ENCODE measurements at regions not wholly inside any gene's neighbourhood (a gene's known extent, or its start where the extent isn't known, plus 50 kb on each side); places are given as distances from the start of the nearest gene placed in this dataset.
"Not testable (repeated sequence)": the region's sequence is repeated elsewhere in the genome, so short reads cannot be mapped to it uniquely, and the experiment has no call there.

DNA sequence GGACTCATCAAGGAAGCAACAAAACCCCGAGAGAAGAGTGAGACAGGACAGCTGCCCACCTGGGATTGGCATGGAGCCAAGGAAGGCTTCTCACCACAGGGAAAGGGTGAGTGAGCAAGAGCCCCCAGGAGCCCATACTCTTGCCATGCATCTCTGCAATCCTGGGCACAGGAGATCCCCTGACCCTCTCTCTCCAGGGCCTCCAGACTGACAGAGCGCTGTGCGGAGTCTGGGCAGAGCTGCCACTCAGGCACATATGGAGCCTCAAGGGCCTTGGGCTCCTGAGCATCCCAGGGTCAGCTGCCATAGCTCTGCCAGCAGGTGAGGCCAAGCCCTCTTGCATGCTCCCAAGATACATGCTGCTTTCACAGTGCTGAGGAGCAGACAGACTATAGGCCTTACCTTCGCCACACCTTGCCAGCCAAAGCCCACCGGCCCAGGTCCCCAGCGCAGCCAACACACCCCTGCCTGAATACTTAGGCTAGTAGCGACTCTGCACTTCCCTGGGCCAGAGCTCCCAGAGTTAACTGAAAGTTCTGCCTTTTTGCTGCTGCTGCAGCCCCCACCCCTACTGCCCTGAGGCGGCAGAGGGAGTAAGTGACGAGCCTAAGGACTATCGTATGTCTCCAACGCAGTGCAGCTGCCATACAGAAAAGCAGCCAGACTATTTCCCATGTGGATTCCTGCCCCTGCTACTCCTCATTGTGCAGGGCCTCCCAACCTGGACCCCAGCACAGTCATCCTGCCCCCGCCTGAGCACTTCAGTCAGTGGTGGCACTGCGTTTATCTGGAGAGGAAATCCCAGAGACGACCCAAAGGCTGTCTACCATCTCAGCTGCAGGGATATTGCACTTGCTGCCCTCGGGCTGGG is 251.6 kb downstream of the SPATA31A6 start:
- not testable (repeated sequence) for DNase-seq (ENCODE audit: low read depth)

DNA sequence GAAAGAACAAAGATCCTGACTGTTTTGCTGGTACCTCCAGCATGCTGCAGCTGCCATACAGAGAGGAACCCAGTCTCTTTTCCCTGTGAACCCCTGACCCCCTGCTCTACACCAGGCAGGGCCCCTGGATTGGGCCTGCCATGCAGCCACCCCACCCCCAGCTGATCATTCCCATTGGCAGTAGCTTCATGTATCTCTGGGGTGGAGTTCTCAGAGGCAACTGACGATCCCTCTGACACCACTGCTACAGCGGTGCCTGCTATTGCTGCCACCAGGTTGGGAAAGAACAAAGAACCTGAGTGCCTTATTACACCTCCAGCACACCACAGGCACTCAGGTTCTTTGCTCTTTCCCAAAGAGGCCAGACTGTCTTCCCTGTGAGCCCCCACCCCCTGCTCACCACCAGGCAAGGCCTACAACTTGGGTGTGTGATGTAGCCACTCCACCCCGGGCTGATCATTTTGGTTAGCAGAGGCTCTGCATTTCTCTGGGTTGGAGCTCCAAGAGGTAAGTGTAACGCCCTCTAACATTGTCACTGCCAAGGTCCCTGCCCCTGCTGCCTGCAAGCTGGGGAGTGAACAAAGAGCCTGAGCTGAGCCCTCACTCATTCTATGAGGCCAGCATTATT is 252.4 kb downstream of the SPATA31A6 start:
- not testable (repeated sequence) for DNase-seq (ENCODE audit: low read depth)

DNA sequence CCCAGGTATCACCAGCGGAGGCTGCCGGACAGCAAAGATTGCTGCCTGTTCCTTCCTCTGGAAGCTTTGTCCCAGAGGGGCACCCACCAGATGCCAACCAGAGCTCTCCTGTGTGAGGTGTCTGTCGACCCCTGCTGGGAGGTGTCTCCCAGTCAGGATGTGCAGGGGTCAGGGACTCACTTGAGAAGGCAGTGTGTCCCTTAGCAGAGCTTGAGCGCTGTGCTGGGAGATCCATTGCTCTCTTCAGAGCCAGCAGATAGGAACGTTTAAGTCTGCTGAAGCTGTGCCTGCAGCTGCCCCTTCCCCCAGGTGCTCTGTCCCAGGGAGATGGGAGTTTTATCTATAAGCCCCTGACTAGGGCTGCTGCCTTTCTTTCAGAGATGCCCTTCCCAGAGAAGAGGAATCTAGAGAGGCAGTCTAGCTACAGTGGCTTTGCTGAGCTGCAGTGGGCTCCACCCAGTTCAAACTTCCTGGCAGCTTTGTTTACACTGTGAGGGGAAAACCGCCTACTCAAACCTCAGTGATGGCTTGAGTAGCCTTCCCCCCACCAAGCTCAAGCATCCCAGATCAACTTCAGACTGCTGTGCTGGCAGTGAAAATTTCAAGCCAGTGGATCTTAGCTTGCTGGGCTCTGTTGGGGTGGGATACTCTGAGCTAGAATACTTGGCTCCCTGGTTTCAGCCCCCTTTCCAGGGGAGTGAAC is 253.7 kb downstream of the SPATA31A6 start:
- not testable (repeated sequence) for DNase-seq (ENCODE audit: low read depth)

DNA sequence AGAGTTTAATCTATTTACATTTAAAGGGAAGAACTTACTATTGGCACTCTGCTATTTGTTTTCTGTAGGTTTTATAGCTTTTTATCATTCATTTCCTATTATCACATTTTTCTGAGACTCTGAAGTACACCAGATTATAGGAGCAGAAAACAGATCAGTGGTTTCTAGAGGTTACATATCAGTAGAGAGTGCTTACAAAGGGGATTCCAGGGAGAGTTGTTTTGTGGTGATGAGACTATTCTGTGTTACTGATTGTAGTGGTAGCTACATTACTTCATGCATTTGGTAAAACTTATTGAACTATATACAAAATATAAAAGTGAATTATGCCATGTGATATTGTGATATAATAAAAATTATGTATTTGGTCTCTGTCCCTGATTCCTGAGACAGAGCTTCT is 259.2 kb downstream of the SPATA31A6 start:
- DNase-seq (ENCODE audit: low read depth) = not testable (repeated sequence)

DNA sequence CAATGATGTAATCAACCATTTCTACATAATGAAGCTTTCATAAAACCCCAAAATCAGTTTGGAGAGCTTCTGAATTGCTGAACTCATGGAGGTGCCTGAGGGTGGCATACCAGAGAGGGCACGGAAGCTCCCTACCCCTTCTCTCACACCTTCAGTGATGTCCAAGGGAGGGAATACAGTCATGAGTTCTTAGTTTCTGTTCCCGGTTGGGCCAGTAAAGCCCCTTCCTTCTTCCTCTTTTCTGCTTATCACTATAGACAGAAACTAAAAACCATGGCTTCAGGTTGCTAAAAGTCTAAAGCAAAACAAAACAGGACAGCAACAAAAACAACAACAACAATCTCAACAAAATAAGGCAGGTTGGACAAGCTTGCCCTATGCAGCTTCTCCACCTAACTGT is 260.0 kb downstream of the SPATA31A6 start:
- DNase-seq (ENCODE audit: low read depth) = not testable (repeated sequence)

DNA sequence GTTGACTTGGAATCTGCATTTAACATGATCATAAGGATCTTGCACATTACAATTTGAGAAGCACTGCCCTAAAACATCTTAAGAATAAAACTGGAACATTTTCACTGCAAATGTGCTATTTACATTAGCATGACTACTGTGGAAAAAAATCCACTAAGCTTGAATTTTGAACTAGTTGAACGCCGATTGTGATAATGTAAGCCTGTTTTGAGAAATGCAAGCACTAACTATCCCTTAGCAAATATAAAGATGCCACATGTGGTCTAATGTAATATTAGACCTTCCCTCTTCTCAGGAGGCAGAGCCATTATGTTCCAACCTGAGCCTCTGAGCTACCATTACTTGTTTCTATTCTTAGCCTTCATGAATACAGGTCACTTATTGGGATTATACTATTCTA is 278.0 kb downstream of the SPATA31A6 start:
- DNase-seq (ENCODE audit: low read depth) = not testable (repeated sequence)

DNA sequence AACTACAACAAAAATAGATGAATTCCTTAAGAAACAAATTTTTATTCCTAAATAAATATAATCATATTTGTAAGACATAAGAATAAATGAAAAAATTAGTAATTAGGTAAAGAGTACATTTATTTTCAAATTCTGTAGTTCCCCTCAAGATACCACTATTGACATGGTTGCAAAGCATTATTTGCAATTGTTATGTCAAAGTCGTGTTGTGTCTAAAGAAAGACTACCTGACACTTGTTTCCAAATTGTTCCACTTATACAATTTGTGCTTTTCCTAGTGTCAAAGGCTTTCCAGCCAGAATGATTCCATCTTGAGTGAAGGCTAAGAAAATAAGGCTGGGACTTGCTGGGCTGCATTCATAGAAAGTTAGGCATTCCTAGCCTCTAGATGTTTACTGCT is 278.4 kb downstream of the SPATA31A6 start:
- DNase-seq (ENCODE audit: low read depth) = not testable (repeated sequence)

DNA sequence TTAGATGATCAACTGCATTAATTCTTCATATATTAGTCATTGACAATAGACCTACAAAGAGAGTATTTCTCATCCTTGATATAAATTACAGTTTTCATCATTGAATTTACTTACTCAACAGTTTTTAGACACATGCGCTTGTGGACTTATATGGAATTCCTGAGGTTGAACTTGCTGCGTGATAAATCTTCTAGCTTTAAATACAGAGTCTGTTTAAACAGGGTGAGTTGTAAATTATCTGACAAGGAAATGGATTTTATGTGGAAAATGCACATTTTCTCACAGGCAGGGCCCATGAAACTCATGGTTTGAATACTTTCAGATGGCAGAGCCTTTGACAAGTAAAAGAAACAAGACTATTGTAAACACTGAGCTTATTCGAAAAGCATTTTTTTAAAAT is 280.5 kb downstream of the SPATA31A6 start:
- not testable (repeated sequence) for DNase-seq (ENCODE audit: low read depth)

DNA sequence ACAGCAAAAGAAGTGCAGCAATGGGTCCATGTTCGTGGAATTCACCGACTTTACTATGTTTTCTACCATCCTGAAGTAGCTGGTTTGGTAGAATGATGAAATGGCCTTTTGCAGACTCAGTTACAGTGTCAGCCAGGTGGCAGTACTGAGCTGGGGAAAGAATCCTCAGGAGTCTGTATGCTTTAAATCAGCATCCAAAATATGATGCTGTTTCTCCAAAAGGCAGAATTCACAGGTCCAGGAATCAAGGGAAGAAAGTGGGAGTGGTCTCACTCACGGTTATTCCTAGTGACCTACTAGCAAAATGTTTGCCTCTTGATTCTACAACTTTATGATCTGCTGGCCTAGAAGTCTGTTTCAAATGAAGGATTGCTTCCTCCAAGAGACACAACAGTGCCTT is 287.1 kb downstream of the SPATA31A6 start:
- not testable (repeated sequence) for DNase-seq (ENCODE audit: low read depth)

DNA sequence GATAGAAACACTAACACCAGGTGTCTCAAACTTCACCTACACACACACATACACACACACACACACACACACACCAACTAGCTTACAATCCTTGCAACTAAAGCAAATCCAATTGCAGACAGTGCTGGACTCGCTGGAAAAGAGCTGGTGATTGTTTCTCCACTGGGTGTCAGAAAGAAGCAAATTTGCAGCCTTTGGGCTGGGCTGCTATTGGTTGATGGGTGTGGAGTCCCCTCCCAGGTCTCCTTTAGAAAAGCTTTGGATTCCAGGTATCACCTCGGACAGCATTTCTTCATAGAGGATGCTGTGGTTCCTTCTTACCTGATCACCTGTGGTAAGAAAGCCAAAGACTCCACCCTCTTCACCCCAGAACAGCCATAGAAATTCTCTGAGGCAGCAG is 307.5 kb downstream of the SPATA31A6 start:
- not testable (repeated sequence) for DNase-seq (ENCODE audit: low read depth)

DNA sequence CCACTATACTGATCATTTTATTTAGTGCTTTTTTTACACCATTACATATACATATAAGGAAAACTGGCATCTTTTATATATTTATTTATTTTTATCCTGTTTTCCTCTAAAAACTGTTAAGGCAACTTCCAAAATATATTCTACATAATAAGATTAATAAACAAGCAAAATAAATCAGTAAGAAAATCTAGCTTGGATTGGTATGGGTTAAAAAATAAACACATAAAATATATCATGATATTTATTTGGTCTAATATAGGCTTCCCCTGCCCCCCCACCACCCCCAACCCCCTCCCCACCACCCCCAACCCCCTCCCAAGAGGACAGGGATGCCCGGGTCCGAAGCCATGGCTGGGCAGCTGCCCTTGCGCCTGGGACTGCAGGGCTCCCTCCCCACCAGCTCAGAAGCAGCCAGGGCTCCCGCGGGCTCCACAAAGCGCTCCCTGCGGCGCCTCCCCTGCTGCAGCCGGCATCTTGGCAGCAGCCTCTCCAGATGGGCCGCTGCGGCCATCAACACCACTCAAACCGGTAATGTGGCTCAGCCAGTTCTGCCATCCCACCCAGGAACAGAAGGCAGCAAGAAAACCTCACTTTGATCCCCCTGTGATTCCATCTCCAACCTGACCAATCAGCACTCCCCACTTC is 319.3 kb downstream of the SPATA31A6 start:
- not testable (repeated sequence) for DNase-seq (ENCODE audit: low read depth)

DNA sequence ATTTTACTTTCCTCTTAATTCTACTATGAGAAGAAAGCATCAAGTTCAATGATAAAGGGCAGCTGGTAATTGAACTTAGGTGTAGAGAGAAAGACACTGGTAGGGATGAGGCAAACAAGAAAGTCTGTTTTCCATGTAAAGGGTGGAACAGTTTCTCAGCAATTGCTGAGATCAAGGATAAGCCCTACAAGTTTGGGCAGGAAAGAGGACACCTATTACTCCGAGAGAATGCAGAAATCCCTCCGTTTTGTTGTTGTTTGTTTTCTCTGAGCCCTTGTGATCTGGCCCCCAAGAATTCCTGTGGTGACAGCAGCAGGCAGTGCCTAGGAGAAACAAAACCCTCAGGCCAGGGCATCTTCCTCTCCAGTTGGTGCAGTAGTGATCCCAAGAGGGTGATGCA is 324.7 kb downstream of the SPATA31A6 start:
- not testable (repeated sequence) for DNase-seq (ENCODE audit: low read depth)

DNA sequence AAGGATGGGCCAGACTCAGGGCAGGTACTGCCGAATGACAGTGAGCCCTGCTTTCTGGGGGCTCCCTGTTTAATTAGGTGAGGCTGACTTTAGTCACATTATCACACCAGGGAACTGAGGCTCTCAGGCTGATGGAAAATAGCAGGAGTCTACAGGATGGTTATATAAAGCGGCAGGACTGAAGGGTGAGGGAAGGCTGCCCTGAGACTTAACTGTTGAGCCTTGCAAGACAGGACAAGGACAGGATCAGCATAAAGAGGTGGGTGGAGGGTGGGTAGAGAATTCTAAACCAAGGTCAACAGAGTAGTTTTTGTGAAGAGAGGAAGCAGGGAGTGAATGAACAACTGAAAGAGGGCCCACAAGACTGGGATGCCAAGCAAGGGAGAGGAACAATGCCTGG is 330.1 kb downstream of the SPATA31A6 start:
- not testable (repeated sequence) for DNase-seq (ENCODE audit: low read depth)

DNA sequence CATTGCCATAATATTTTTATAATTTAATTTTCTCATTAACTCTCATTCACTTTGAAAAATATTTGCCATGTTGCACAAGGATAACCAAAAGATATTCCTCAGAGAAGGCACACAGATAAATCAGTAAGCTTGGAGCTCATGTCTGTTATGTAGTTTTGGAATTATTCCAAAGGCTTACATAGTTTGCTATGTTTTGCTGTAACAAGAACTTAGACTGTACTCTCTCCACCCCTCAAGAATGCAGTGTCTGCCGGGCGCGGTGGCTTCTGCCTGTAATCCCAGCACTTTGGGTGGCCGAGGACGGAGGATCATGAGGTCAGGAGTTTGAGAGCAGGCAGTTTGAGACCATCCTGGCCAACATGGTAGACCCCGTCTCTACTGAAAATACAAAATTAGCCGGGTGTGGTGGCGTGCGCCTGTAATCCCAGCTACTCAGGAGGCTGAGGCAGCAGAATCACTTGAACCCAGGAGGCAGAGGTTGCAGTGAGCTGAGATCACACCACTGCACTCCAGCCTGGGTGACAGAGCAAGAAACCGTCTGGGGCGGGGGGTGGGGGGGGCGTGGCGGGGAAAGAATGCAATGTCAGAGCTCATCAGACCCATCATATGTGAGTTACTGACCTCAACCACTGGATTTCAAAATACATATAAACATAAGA is 351.0 kb downstream of the SPATA31A6 start:
- DNase-seq (ENCODE audit: low read depth) = peak; percentile 4

DNA sequence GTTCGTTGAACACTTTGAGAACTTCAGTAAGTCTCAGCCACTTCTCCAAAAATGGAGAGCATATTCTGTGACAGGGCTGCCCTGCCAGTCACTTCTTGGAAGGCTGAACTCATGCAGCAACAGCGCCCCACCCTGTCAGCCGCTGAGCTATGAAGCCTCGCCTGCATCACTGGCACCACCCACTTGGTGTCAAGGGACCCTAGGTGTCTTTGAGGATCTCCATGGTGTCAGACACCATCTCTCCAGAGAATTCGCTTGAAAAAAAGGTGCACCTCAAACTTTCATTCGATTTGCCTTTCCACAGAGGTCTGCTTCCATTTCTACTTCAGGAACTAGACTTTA is 351.5 kb downstream of the SPATA31A6 start:
- DNase-seq (ENCODE audit: low read depth) = peak; percentile 4

DNA sequence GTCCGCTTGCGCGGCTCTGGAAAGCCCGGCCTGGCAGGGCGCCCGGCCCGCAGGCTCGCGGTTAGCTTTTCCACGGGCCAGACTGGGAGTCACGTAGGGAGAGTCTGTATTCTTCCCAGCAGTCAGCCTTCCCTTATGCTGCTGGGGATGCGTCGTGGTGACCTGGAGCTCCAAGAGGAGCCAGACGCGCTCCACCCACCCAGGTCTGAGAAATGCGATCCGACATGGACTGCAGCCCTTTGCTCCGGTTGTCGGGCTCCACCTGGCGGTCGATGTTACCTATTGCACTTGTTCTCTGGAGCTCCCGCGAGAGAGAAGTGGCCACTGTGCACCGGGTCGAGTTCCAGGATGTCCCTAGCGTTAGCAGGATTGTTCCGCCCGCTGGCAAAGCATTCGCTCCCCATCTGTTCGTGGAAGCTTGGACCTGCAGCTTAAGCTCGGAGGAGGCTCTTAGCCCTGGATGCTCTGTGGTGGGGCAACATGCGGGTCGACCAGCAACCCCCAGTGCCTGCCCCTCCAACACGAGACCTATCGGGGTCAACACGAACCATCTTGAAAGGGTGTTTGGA is 367.4 kb downstream of the SPATA31A6 start:
- DNase-seq (ENCODE audit: low read depth) = not testable (repeated sequence)

DNA sequence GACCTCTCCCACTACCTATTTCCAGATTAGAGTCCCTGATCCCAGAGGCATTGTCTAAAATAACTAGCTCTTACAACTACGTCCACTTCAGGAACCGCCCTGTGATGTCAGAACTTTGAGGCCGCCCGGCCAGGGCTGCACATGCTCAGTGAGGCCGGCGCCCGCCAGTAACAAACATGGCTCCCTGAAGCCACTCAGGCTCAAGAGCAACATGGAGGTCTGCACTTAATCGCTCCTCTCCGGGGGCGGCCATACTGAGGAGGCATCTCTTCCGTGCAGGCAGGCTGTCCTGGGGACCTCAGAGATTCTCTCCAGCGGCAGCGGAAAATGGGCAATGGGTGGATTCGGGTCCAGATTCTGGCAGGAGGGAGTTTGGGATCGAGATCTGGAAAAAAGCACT is 385.1 kb downstream of the SPATA31A6 start:
- DNase-seq (ENCODE audit: low read depth) = not testable (repeated sequence)

DNA sequence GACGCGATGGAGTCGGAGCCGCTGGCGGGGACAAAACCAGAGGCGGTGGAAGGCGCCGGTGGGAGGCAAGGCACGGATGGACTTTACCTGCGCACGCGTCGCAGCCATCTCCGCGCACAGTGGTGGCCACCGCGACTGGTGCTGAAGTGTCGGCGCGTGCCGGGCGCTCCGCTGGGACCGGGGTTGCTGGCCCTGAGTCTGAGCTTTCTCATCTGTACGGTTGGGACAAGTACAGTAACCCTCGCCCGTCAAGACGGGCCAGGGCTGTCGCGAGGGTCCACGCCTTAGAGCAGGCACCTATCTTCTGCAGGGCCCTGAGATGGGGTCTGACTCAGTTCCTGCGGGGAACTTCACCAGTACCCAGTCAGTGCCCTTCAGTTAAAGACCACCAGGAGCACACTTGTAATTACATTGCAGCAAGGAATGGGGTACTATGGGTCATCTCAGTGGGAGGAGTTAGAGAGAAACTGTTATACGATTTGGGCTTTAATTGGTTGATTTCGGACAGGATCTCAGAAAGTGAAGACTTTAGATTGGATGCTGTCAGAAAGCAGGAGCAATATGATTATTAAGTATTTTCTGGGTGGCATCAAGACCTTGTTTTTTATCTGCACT is 385.6 kb downstream of the SPATA31A6 start:
- not testable (repeated sequence) for DNase-seq (ENCODE audit: low read depth)

DNA sequence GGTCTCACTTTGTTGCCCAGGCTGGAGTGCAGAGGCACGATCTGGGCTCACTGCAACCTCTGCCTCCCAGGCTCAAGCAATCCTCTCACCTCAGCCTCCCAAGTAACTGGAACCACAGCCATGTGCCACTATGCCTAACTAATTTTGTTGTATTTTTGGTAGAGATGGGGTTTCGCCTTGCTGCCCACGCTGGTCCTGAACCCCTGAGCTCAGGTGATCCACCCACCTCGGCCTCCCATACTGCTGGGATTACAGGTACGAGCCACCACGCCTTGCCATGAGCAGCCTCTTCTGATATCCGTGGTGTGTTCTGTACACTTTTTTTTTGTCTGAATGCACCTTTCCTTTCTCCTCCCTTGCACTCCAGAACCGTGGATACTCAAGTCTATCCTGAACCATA is 394.4 kb downstream of the SPATA31A6 start:
- DNase-seq (ENCODE audit: low read depth) = not testable (repeated sequence)
